Neural crest cell (in vitro differentiated cells): ENCODE measurements at regions not wholly inside any gene's neighbourhood (a gene's known extent, or its start where the extent isn't known, plus 50 kb on each side); places are given as distances from the start of the nearest gene placed in this dataset.

ENCODE experiments used
- DNase-seq: peaks from one replicate; pipeline ENCODE4 v3.0.0; 2021; ENCODE audit warnings: low read depth, mixed read lengths, low spot score
- H3K27ac Mint-ChIP-seq: one replicate; pipeline ENCODE4 v1.8.0; 2021; ENCODE audit warnings: mild to moderate bottlenecking, mixed read lengths; ENCODE audit not compliant: unreplicated experiment
- H3K27me3 Mint-ChIP-seq: 2 replicates; pipeline ENCODE4 v1.8.0; 2021; ENCODE audit warnings: low read depth, mild to moderate bottlenecking, mixed read lengths
- H3K36me3 Mint-ChIP-seq: 2 replicates; pipeline ENCODE4 v1.8.0; 2021; ENCODE audit warnings: low read depth, mild to moderate bottlenecking, mixed read lengths
- H3K4me1 Mint-ChIP-seq: 2 replicates; pipeline ENCODE4 v1.8.0; 2021; ENCODE audit warnings: mixed read lengths
- H3K4me3 Mint-ChIP-seq: one replicate; pipeline ENCODE4 v1.8.0; 2021; ENCODE audit warnings: mild to moderate bottlenecking, mixed read lengths
- H3K9me3 Mint-ChIP-seq: 2 replicates; pipeline ENCODE4 v1.8.0; 2021; ENCODE audit warnings: mixed read lengths
- CTCF ChIP-seq: fragments of 200-600 bp; sonication (generic); conservative IDR thresholded peaks from 2 replicates; pipeline ENCODE4 v1.5.0; 2021; ENCODE audit warnings: antibody characterized with exemption, mild to moderate bottlenecking

DNA sequence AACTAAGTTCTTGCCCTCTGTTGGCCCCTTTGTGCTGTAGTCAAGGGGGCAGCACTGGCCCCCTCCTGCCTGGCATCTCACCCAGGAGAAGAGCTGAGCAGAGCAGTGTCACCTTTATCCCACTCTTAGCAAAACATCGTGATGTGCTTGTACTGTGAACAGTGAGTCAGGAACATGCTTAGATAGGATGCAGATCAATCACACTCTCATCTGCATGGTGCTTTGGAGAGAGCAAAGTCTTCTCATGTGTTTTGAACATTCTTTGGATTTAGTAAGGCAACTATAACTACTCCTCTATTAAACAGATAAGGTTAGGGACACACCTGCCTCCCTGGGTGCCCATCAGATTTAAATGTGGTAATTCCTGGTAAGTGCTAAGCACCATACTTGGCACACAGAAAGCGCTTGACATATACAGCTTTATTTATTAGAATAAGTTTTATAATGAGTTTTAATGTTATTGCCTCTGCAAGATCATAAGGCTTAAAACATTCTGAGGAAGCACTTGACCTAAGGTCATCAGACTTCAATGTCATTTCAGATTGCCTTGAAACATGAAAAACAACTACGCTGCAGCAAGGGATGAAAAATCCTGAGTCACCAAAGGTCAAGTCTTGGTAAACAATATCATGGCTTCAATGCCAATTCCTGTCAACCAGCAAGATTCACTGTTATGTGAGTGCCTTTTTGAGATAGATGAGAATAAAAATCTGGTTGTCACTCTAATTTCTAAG, 82.4 kb upstream of the IRS2 start:
- TF ChIP-seq CTCF, result no peak
- no peak overlapping the region for H3K4me3 Mint-ChIP-seq
- H3K4me1 Mint-ChIP-seq, result no peaks in the 10 kb centered on the region
- no peak for DNase-seq
- H3K36me3 Mint-ChIP-seq, result no peaks in the 10 kb centered on the region
- H3K9me3 Mint-ChIP-seq, result no peaks in the 10 kb centered on the region
- H3K27me3 Mint-ChIP-seq, result no peaks in the 10 kb centered on the region
- no peak overlapping the region for H3K27ac Mint-ChIP-seq

- Mint-ChIP-seq H3K9me3 (no peaks in the 10 kb centered on the region), H3K36me3 (no peaks in the 10 kb centered on the region), H3K4me1 (no peaks in the 10 kb centered on the region), H3K4me3 (no peak overlapping the region), H3K27ac (no peak overlapping the region), H3K27me3 (no peaks in the 10 kb centered on the region)
- DNase-seq, result no peak
- TF ChIP-seq CTCF, result no peak
Measured at GRCh38 chr13:109867766-109868165, 81.4 kb upstream of the IRS2 start.

DNA sequence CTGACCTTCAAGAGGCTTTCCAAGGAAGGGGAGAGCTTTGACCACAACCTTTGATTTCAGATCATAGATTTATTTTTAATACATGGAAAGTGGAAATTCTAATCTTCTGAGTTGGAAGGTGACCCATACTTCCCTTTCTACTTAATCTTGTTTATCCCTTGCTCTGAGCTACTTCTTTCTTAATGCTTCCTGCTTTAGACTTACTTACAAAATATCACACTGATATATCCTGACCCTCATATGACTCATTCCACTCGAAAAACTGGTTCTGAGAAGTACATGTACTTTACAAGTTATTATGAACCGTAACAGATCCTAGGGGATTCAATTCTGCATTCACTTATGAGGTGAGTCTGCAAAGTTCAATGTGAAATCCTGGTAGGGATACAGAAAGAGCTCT, 76.2 kb upstream of the IRS2 start:
- H3K4me3 Mint-ChIP-seq, result no peak overlapping the region
- peaks cover 3% of the 10 kb centered on the region for H3K27me3 Mint-ChIP-seq
- H3K27ac Mint-ChIP-seq, result no peak overlapping the region
- H3K4me1 Mint-ChIP-seq, result no peaks in the 10 kb centered on the region
- DNase-seq, result no peak
- no peaks in the 10 kb centered on the region for H3K9me3 Mint-ChIP-seq
- no peaks in the 10 kb centered on the region for H3K36me3 Mint-ChIP-seq
- no peak for TF ChIP-seq CTCF

DNA sequence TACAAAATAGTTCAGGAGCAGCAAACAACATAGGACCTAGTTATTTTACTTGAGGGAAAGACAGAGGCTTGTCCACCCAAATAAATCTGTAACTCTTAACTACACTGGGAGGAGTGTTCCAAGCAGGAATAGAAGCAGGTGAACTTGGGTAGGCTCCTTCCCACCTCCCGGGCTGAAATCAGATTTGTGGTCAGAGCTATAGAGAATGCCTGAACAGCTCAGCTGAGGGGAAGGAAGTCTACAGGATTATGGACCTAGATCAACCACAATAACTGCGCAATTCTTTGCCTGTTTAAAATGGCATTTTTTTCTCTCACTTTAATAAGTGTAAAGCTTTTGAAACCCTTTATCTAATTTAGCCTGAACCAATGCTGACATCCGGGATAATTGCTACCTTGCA, 73.5 kb upstream of the IRS2 start:
- TF ChIP-seq CTCF, result no peak
- no peak for DNase-seq
- Mint-ChIP-seq H3K4me1 (no peaks in the 10 kb centered on the region), H3K9me3 (no peaks in the 10 kb centered on the region), H3K4me3 (no peak overlapping the region), H3K36me3 (no peaks in the 10 kb centered on the region), H3K27ac (no peak overlapping the region), H3K27me3 (peaks cover 3% of the 10 kb centered on the region)

GRCh38 chr13:109859216-109859835, 72.9 kb upstream of the IRS2 start:
- Mint-ChIP-seq H3K27me3 (peaks cover 3% of the 10 kb centered on the region), H3K4me1 (no peaks in the 10 kb centered on the region), H3K9me3 (no peaks in the 10 kb centered on the region), H3K27ac (no peak overlapping the region), H3K36me3 (no peaks in the 10 kb centered on the region), H3K4me3 (no peak overlapping the region)
- no peak for TF ChIP-seq CTCF
- no peak for DNase-seq
